ENCODE measurements at regions not wholly inside any gene's neighbourhood (a gene's known extent, or its start where the extent isn't known, plus 50 kb on each side); places are given as distances from the start of the nearest gene placed in this dataset.

DNA sequence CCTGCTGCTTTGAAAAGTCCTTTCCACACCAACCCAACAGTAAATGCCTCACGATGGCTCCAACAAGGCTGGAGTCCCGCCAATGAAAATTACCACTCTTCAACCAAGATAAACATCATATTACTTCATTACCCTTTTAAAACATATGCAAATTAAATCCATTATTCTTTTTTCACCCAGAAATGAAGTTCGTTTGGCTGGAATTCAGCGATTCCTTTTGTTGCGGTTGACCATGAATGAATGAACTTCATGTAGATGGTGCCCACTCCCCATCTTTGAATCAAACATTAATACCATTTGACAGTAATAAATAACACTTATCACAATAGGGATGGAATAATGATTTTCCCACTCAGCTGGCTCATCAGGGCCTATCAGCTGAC lies 211.5 kb upstream of the TOX3 start:
- DNase-seq (ENCODE audit: low spot score in 2 of 2) = no peak
- Histone ChIP-seq H3K4me1 (no peaks in the 10 kb centered on the region), H3K36me3 (no peaks in the 10 kb centered on the region), H3K27me3 (no peaks in the 10 kb centered on the region), H3K4me3 (no peak overlapping the region), H3K9me3 (no peaks in the 10 kb centered on the region), H3K27ac (no peak overlapping the region)
- TF ChIP-seq CTCF (IDR thresholded peaks at IDR 0.05) (no peak), POLR2A (IDR thresholded peaks at IDR 0.05) (no peak), EP300 (IDR thresholded peaks at IDR 0.05) (no peak)
- whole genome bisulfite sequencing, 2 donors = 89 to 90% methylated on average over 5 of the region's 5 CpGs

GRCh38 chr16:52757746-52758472 lies 211.0 kb upstream of the TOX3 start:
- H3K4me1 ChIP-seq = no peaks in the 10 kb centered on the region
- H3K27ac ChIP-seq = no peak overlapping the region
- WGBS, 2 donors = 82 to 86% methylated on average over 10 of the region's 10 CpGs

GRCh38 chr16:52756812-52757517 lies 210.0 kb upstream of the TOX3 start:
- no peaks in the 10 kb centered on the region for H3K4me1 ChIP-seq
- no peaks in the 10 kb centered on the region for H3K36me3 ChIP-seq
- H3K27me3 ChIP-seq = no peaks in the 10 kb centered on the region
- H3K27ac ChIP-seq = no peak overlapping the region
- 89 to 91% methylated on average over 2 of the region's 2 CpGs for WGBS, 2 donors
- no peak for DNase-seq (ENCODE audit: low spot score in 2 of 2)
- H3K9me3 ChIP-seq = no peaks in the 10 kb centered on the region
- H3K4me3 ChIP-seq = no peak overlapping the region
- TF ChIP-seq POLR2A (IDR thresholded peaks at IDR 0.05) = no peak
- TF ChIP-seq CTCF (IDR thresholded peaks at IDR 0.05) = no peak
- no peak for TF ChIP-seq EP300 (IDR thresholded peaks at IDR 0.05)

More at GRCh38 chr16:52757746-52758472, 211.0 kb upstream of the TOX3 start:
- Histone ChIP-seq H3K9me3 (no peaks in the 10 kb centered on the region), H3K4me3 (no peak overlapping the region), H3K27me3 (no peaks in the 10 kb centered on the region), H3K36me3 (no peaks in the 10 kb centered on the region)
- DNase-seq (ENCODE audit: low spot score in 2 of 2) = no peak
- TF ChIP-seq EP300 (IDR thresholded peaks at IDR 0.05) (no peak), POLR2A (IDR thresholded peaks at IDR 0.05) (no peak), CTCF (IDR thresholded peaks at IDR 0.05) (no peak)

GRCh38 chr16:52755396-52755795 lies 208.5 kb upstream of the TOX3 start:
- no peak for DNase-seq (ENCODE audit: low spot score in 2 of 2)
- no peaks in the 10 kb centered on the region for H3K36me3 ChIP-seq
- TF ChIP-seq CTCF (IDR thresholded peaks at IDR 0.05) = no peak
- no peak for TF ChIP-seq EP300 (IDR thresholded peaks at IDR 0.05)
- TF ChIP-seq POLR2A (IDR thresholded peaks at IDR 0.05) = no peak
- no peak overlapping the region for H3K27ac ChIP-seq
- H3K27me3 ChIP-seq = no peaks in the 10 kb centered on the region
- no peaks in the 10 kb centered on the region for H3K9me3 ChIP-seq
- no peaks in the 10 kb centered on the region for H3K4me1 ChIP-seq
- H3K4me3 ChIP-seq = no peak overlapping the region
- WGBS, 2 donors = 58 to 76% methylated on average over 1 of the region's 1 CpG

DNA sequence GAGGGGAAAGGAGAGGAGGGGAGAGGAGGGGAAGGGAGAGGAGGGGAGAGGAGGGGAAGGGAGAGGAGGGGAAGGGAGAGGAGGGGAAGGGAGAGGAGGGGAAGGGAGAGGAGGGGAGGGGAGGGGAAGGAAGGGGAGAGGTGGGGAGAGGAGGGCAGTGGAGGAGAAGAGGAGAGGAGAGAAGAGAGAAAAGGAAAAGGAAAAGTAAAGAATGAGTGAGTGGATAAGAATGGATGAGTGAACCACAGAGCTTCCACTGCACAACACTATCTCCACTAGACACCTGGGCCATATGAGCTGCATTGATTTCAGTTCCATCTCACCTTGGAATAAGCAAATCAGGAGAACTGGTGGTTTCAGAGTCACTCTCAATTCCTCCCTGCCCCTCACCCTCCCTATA lies 204.1 kb upstream of the TOX3 start:
- no peaks in the 10 kb centered on the region for H3K36me3 ChIP-seq
- no peaks in the 10 kb centered on the region for H3K9me3 ChIP-seq
- H3K4me3 ChIP-seq = no peak overlapping the region
- no peaks in the 10 kb centered on the region for H3K27me3 ChIP-seq
- H3K4me1 ChIP-seq = no peaks in the 10 kb centered on the region
- TF ChIP-seq CTCF (IDR thresholded peaks at IDR 0.05) (no peak), POLR2A (IDR thresholded peaks at IDR 0.05) (no peak), EP300 (IDR thresholded peaks at IDR 0.05) (no peak)
- DNase-seq (ENCODE audit: low spot score in 2 of 2) = no peak
- H3K27ac ChIP-seq = no peak overlapping the region

Measured in tibial nerve (tissue), 4 donors.